ENCODE measurements at regions not wholly inside any gene's neighbourhood (a gene's known extent, or its start where the extent isn't known, plus 50 kb on each side); places are given as distances from the start of the nearest gene placed in this dataset.

DNA sequence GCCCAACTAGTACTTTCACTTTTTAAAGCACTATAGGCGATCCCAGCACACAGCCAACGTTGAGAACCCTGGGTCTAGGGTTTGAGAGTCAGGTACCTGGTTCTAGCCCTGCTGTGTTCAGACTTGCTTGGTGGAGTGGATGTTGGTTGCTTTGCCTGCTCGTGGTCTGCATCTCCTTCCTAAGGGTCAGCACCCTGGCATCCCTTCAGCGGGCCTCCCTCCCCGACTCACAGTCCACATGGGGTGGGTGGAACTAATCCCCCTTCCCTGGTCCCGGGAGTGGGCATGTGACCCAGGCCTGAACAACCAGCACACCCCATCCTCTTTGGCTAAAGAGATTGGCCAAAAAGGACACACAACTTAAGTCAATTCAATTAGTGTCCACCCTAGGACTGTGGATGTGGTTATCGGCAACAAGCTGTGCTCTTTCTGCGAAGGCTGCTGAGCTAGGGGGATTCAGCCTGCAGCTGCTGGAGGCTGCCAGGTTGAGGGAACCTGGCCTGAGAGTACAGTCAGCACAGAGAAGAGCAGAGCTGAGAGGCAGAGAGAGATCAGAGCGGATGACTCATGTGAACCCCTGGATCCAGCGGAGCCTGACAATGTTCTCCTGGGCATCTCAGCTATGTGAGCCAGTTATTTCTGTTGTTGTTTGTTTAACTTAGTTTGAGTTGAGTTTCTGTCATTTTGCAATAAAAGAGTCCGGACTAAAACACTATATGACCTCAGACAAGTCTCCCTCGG is 138.9 kb downstream of the ACTL8 start:
- Histone ChIP-seq H3K4me3 (ENCODE audit: low read depth in 2 of 2, low read length in 1 of 2) (no peak overlapping the region), H2AFZ (ENCODE audit: low read depth) (no peak overlapping the region)
- DNase-seq = no peak

DNA sequence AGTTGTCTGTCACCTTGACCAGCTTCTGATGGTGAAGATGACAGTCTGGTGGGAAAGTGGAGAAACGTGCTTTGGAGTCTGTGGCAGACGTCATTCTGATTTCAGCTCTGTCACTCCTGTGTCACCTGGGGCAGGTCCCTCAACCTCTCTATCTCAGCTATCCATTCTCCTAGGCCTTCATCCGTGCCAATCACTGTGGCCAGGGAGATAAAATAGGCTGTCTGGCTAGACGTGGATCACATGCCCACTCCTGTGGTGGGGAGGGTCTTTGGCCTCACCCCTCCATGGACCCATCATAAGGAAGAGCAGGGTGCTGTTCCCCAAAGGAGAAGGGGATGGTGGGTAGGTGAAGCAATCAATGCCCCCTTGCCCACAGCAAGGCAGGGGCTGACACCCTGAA is 140.3 kb downstream of the ACTL8 start:
- Histone ChIP-seq H3K4me1 (ENCODE audit: control insufficient read depth in 1 of 2, insufficient read depth in 2 of 2, low read depth in 1 of 2, low read length in 1 of 2) (peaks cover 0 to 14% of the 10 kb centered on the region in 2 experiments; a peak in 1 of 4 replicates), H3K27me3 (ENCODE audit: insufficient read depth) (no peaks in the 10 kb centered on the region; the same call in 1 of the 2 replicates), H2AFZ (ENCODE audit: low read depth) (no peak overlapping the region), H3F3A (replicated peaks; ENCODE audit: insufficient read depth) (no peaks in the 10 kb centered on the region), H3K9ac (no peak overlapping the region), H3K27ac (ENCODE audit: low read depth in 2 of 2, low read length in 1 of 2) (no peak overlapping the region), H3K9me3 (no peaks in the 10 kb centered on the region), H3K36me3 (replicated peaks in 1 of 2; ENCODE audit: control insufficient read depth in 1 of 2, insufficient read depth in 2 of 2, low read length in 1 of 2) (no peaks in the 10 kb centered on the region), H3K4me3 (ENCODE audit: low read depth in 2 of 2, low read length in 1 of 2) (no peak overlapping the region), H3K4me2 (no peak overlapping the region), H4K20me1 (ENCODE audit: insufficient read depth) (no peaks in the 10 kb centered on the region), H3K9me2 (no peaks in the 10 kb centered on the region), H3K79me2 (ENCODE audit: insufficient read depth) (no peaks in the 10 kb centered on the region)
- TF ChIP-seq JUND (IDR thresholded peaks at IDR 0.05) = no peak
- no peak for TF ChIP-seq NFIC (IDR thresholded peaks at IDR 0.05; ENCODE audit: borderline replicate concordance)
- TF ChIP-seq, protein P1, sequence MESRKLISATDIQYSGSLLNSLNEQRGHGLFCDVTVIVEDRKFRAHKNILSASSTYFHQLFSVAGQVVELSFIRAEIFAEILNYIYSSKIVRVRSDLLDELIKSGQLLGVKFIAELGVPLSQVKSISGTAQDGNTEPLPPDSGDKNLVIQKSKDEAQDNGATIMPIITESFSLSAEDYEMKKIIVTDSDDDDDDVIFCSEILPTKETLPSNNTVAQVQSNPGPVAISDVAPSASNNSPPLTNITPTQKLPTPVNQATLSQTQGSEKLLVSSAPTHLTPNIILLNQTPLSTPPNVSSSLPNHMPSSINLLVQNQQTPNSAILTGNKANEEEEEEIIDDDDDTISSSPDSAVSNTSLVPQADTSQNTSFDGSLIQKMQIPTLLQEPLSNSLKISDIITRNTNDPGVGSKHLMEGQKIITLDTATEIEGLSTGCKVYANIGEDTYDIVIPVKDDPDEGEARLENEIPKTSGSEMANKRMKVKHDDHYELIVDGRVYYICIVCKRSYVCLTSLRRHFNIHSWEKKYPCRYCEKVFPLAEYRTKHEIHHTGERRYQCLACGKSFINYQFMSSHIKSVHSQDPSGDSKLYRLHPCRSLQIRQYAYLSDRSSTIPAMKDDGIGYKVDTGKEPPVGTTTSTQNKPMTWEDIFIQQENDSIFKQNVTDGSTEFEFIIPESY (IDR thresholded peaks at IDR 0.05; ENCODE audit: borderline replicate concordance, low read depth) = no peak
- TF ChIP-seq FOXJ3 (CRISPR knock-in tag; IDR thresholded peaks at IDR 0.05) = no peak
- TF ChIP-seq, protein P2, sequence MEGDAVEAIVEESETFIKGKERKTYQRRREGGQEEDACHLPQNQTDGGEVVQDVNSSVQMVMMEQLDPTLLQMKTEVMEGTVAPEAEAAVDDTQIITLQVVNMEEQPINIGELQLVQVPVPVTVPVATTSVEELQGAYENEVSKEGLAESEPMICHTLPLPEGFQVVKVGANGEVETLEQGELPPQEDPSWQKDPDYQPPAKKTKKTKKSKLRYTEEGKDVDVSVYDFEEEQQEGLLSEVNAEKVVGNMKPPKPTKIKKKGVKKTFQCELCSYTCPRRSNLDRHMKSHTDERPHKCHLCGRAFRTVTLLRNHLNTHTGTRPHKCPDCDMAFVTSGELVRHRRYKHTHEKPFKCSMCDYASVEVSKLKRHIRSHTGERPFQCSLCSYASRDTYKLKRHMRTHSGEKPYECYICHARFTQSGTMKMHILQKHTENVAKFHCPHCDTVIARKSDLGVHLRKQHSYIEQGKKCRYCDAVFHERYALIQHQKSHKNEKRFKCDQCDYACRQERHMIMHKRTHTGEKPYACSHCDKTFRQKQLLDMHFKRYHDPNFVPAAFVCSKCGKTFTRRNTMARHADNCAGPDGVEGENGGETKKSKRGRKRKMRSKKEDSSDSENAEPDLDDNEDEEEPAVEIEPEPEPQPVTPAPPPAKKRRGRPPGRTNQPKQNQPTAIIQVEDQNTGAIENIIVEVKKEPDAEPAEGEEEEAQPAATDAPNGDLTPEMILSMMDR (IDR thresholded peaks at IDR 0.05) = no peak
- TF ChIP-seq RAD21 (IDR thresholded peaks at IDR 0.05; ENCODE audit: low read length) = no peak
- no peak for TF ChIP-seq MEF2A (IDR thresholded peaks at IDR 0.05; ENCODE audit: borderline replicate concordance, low read depth)
- no peak for TF ChIP-seq NRF1 (IDR thresholded peaks at IDR 0.05; ENCODE audit: low read depth, low read length)
- TF ChIP-seq, protein P3, sequence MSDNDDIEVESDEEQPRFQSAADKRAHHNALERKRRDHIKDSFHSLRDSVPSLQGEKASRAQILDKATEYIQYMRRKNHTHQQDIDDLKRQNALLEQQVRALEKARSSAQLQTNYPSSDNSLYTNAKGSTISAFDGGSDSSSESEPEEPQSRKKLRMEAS (IDR thresholded peaks at IDR 0.05; ENCODE audit: low read depth) = no peak
- no peak for TF ChIP-seq RCOR1 (IDR thresholded peaks at IDR 0.05; ENCODE audit: low read length)
- no peak for TF ChIP-seq RFX5 (IDR thresholded peaks at IDR 0.05; ENCODE audit: low read length)
- TF ChIP-seq, protein P4, sequence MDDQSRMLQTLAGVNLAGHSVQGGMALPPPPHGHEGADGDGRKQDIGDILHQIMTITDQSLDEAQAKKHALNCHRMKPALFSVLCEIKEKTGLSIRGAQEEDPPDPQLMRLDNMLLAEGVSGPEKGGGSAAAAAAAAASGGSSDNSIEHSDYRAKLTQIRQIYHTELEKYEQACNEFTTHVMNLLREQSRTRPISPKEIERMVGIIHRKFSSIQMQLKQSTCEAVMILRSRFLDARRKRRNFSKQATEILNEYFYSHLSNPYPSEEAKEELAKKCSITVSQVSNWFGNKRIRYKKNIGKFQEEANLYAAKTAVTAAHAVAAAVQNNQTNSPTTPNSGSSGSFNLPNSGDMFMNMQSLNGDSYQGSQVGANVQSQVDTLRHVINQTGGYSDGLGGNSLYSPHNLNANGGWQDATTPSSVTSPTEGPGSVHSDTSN (IDR thresholded peaks at IDR 0.05) = no peak
- TF ChIP-seq SIN3A (IDR thresholded peaks at IDR 0.05; ENCODE audit: borderline replicate concordance, low read depth, low read length) = no peak
- DNase-seq = no peak
- POLR2A ChIA-PET = no interaction called here
- CTCF ChIA-PET = interaction anchor here (0.9 to 2.1 kb wide), 6 partner anchors 14 to 241 kb away, joined by 3 to 10 read pairs (median 4); no protein-coding TSS in a partner anchor
- WGBS (ENCODE audit: low lambda C conversion rate) = 52% methylated on average over 4 of the region's 4 CpGs

More for the DNA sequence above, 138.9 kb downstream of the ACTL8 start:
- no peaks in the 10 kb centered on the region for H3K36me3 ChIP-seq (replicated peaks in 1 of 2; ENCODE audit: control insufficient read depth in 1 of 2, insufficient read depth in 2 of 2, low read length in 1 of 2)
- 47% methylated on average over 10 of the region's 12 CpGs for WGBS (ENCODE audit: low lambda C conversion rate)
- H3K27ac ChIP-seq (ENCODE audit: low read depth in 2 of 2, low read length in 1 of 2) = no peak overlapping the region
- H3K4me2 ChIP-seq = no peak overlapping the region
- H3K79me2 ChIP-seq (ENCODE audit: insufficient read depth) = no peaks in the 10 kb centered on the region
- H3F3A ChIP-seq (replicated peaks; ENCODE audit: insufficient read depth) = no peaks in the 10 kb centered on the region
- ChIA-PET POLR2A (no interaction called here), CTCF (interaction anchor here (1.1 to 2.1 kb wide), 5 partner anchors 15 to 240 kb away, joined by 3 to 10 read pairs (median 4); no protein-coding TSS in a partner anchor)
- H3K4me1 ChIP-seq (ENCODE audit: control insufficient read depth in 1 of 2, insufficient read depth in 2 of 2, low read depth in 1 of 2, low read length in 1 of 2) = peaks cover 0 to 14% of the 10 kb centered on the region in 2 experiments; a peak in 1 of 4 replicates
- no peaks in the 10 kb centered on the region for H3K9me3 ChIP-seq
- no peaks in the 10 kb centered on the region; the same call in 1 of the 2 replicates for H3K27me3 ChIP-seq (ENCODE audit: insufficient read depth)
- TF ChIP-seq FOSL2 (IDR thresholded peaks at IDR 0.05; ENCODE audit: borderline replicate concordance, low read depth) (peak; percentile 26; the same call in 1 of the 2 replicates), RCOR1 (IDR thresholded peaks at IDR 0.05; ENCODE audit: low read length) (no peak)
- TF ChIP-seq, protein P4 (IDR thresholded peaks at IDR 0.05) = no peak
- H4K20me1 ChIP-seq (ENCODE audit: insufficient read depth) = no peaks in the 10 kb centered on the region
- no peaks in the 10 kb centered on the region for H3K9me2 ChIP-seq
- H3K9ac ChIP-seq = no peak overlapping the region
